NCI-H1694 (cell line): ENCODE measurements at regions not wholly inside any gene's neighbourhood (a gene's known extent, or its start where the extent isn't known, plus 50 kb on each side); places are given as distances from the start of the nearest gene placed in this dataset.
A peak's percentile ranks its signal among the peaks of the same experiment; 100 is the strongest.
"Not testable (repeated sequence)": the region's sequence is repeated elsewhere in the genome, so short reads cannot be mapped to it uniquely, and the experiment has no call there.

Experiments
- DNase-seq: peaks from one replicate; lab custom pipeline; 2025; lab: John Stamatoyannopoulos, UW

DNA sequence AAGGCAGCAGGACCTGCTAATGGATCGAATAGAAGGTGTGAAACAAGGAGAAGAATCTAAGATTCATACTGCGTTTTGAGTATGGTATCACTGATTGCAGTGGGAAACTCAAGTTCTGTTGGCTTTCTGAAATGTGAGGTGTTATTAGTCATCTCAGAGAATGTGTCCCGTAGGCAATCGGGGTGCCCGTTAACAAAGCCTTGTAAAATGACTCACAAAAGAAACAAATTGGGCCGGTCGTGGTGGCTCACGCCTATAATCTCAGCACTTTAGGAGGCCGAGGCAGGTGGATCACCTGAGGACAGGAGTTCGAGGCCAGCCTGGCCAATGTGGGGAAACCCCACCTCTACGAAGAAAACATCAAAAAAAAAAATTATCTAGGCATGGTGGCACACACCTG is 118.2 kb upstream of the C7orf33 start:
- DNase-seq, result no peak

DNA sequence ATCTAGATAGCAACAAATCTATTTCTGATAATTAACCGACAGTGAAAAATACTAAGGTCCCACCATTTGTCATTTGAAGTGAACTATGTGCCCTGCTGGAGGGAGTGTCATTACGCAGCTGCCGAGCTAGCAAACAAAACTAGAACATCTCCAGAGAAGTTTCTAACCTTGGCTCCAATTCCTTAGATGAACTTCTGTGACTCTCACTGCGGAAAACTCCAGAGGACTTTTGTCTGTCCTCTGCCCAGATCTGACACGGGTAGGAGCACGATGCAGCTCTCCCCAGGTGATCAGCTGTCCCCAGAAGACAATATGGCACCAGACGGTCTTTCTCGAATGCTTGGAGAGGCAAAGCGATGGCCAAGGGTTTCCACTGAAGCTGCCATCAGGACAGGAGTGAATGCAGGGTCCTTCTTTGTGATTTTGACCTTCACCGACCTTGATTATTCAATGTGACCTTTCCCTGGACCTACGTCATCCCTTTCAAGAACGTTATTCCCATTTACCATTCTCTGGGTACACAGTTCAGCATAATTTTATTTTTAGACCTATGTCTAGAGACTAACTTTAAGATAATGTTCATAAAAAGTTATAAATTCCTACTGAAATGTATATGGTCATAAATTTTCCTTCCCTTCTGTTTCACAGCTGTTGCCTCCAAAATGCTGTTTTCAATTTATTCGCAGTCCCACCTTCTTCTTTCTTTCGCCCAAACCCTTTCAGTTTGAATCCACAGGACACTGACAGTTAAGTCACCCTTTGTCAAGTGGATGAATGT is 116.7 kb upstream of the C7orf33 start:
- no peak for DNase-seq

DNA sequence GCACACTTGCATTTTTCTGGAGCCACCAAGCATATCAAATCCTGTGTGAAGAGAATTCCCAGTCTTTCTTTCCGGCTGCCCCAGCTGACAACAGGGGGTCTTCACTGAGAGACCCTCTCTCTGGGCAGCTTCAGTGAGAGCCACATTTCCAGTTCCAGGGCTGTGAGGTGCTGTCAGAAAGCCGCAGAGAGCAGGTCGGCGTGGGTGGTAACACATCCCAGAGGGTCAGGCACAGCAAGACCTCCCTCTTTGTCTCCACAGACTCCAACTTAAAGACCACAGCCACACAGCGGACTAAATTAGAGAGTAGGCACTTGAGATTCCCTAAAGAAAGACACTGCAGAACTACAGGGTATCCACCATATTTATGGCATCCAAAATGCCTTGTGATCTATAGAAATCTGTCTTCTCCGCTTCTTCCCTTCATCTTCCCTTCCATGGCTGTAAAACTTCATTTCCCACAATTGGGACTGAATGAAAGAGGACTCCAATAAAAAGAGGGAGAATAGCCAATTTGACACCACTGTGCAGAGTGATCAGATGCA is 116.0 kb upstream of the C7orf33 start:
- DNase-seq, result no peak

DNA sequence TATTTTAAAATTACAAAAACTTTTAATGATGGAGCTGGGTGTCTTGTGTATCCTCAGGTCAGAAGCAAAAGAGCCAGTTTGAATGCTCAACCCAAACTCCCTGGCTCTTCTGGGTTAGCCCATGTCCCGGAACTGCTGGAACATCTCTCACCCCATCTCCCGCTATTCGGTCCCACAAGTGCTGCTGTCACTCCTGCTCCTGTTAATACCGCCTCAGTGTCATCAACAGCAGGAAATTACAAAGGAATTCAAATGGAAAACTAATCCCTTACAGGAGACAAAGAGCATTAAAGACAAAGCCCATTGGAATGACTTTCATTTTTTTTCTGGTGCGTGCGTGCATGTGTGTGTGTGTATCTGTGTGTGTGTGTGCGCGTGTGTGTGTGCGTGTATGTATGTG is 112.0 kb upstream of the C7orf33 start:
- no peak for DNase-seq

DNA sequence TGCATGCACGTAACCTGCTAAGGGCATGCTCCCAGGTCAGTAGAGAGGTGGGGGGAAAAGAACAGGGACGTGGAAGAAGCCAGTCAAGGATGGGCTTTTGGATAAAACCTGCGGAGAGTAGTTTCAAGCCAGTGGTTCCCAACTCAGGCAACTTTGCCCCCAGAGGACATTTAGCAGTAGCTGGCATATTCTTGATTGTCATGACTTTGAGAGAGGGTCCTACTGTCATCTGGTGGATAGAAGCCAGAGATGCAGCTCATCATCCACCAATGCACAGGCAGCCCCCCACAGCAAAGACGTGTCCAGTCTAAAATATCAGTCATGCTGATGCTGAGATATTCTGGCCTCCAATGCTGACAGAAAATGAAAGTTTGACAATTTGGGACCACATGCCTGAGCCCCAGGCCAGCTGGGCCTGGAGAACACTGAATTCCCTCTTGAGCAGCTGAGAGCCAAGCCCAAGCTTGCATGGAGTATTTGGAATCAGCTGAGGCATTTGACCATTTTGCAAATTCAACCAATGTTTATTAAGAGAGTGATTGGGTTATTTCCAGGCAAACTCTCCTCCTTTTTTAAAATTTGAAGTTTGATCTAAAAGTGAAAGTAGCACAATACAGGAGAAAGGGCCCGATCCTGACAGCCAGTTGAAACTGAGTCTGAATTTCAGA is 110.0 kb upstream of the C7orf33 start:
- peak; percentile 23 for DNase-seq

DNA sequence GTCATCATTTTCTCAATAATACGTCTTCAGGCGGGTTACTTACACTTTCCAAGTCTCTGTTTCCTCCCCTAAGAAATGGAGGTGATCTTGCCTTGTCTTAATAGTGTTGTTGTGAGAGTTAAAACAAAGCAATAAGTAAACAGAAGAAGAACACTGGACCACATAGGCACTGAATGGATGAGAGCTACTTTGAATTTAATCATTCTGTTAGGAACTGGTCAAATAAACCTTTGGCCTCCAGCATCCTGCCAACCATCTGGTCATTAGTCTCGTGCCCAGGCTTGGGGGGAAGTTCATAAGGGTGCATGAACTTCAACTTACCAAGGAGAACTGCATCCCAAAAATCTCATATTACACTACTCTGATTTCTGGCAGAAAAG is 109.4 kb upstream of the C7orf33 start:
- no peak for DNase-seq

DNA sequence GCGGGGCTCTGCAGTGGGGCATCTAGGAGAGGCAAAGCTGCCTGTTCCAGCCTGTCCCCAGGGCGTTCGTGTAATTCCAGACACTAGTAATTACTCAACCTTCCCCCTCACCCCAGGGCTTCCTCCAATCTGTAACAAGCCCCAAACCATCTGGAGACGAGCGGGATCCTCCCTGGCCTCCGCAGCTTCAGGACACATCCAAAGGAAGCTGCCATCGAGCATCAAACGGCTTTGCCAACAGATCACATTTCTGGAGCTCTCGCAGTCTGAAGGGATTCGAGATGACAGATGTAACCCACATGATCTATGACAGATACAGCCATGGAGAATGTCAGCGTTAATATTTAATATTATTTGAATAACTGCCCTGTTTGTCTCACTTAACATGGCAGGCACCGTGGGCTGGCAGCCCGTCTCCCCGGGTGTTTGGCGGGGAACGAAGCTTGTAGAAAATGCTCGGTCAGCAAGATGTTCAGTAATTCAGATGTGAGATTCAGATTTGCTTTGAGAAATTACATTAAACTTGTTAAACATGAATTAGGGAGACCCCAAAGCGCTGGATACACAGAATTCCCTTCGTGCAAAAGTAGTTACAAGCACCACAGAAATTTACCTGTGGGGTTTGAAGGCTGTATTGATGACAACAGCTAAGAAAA is 108.5 kb upstream of the C7orf33 start:
- peak; percentile 64 for DNase-seq

DNA sequence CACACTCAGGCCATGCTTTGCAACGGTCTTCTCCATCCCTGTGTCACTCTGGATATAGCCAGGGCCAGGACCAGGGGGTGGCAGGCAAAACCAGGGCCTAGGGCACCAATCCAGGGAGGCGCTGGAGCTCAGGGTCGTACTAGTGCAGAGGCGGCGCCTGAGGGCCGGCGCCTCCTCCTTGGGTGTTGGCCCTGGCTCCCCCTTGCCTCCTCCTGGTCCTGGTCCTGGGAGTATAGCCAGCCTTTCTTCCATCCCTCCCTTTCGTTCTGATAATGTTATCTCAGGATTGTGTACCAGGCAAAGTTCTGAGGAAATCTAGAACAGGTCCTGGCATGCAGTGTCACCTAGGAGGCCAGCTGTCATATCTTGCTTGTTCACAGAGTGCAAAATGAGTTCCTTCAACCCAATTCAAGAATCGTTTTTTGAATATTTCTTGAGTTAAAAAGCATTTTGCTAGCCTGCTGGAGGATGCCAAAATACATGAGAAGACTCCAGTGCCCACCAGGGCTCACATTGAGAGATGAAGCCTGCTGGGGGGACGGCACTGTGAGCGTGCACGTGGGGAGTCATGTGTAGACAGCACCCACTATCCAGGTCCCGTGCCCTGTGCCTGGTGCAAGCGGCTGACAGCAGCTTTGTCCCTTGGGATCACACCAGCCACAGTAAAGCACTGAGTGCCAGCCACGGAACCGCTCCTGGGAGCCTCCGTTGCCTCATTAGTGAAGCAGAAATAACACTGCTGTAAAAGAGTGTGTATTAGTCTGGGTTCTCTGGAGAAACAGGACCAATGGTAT is 106.9 kb upstream of the C7orf33 start:
- no peak for DNase-seq

DNA sequence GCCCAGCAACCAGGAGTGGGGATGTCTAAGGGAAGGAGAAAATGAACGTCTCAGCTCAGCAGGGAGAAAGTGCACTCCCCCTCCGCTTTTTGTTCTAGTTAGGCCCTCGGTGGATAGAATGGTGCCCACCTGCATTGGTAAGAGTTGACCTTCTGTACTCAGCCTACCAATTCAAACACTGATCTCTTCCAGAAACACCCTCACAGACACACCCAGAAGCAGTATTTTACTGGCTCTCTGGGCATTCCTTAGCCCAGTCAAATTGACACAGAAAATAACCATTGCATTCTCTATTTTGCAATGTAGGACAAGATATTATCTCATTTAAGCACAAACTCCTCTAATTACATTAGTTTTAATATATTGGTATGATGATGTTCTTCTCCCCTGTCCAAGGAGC is 106.1 kb upstream of the C7orf33 start:
- DNase-seq, result no peak

DNA sequence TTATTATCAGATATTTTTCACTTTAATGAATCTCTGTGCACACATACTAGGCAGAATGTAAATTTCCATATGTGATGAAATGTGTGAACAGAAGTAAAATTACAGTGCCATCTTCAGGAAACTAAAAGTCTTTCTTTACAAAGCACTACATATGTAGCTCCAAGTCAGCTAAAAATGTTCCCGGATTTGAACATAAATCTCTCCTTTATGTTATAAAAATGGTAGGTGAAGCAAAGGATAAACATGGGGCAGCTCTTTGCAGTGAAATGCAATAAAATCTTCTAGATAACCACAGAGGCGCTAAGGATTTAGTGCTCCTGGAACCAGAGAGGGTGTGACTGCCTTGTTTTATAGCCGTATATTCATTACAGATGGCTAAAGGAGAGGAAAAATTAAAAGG is 104.9 kb upstream of the C7orf33 start:
- peak; percentile 27 for DNase-seq

DNA sequence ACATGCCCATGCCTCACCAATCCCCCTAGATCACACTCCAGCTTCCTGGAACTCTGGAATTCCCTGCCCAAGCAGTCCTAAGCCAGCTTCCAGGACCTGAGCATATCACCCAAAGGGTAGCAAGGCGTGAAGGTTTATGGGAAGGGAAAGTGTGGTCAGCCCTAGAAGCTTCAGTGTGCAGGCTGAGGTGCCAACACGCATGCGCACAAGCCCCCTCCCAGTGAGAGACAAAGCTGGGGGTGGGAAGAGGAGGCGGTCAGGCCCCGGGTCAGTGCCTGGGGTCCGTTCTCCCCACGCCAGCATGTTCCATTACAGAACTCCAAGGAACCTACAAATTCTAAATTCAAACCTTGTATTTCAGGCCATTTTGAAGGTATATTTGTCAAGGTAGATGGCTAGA is 103.6 kb upstream of the C7orf33 start:
- no peak for DNase-seq

DNA sequence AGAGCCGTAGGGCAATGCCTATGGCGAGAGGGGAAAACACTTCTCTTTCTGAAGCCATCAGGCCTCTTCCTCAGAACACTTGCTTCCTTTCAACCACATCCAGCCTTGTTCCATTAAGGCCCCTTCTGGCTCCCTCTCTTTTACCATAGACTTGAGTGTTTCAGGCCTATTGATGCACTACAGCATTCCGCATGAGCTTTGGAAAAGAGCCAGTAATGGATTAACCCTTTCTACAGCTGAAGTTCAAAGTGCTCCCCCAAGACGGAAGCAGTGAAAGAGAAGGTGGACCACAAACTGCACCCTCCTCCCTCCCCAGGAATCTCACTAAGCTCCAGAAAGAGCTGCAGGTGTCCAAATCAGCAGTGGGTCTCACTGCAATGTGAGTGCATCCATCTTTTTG is 102.7 kb upstream of the C7orf33 start:
- DNase-seq, result no peak

DNA sequence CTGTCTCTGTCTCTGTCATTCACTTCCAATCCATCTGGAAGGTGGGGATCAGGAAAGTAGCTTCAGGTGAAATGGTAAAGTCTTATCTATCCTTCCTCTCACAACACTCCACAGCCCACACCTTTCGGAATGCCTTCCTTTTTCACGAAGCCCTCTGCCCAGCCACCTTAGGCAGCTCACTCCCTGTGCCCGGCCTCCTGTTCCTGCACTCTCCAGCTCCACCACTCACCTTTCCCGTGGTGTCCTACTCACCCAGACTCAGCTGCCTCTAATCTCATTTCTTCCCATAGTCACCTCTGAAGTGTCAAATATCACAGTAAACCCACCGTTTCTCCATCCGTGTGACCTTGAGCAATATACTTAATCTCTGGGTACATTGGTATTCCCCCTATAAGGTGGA is 100.9 kb upstream of the C7orf33 start:
- DNase-seq, result no peak

DNA sequence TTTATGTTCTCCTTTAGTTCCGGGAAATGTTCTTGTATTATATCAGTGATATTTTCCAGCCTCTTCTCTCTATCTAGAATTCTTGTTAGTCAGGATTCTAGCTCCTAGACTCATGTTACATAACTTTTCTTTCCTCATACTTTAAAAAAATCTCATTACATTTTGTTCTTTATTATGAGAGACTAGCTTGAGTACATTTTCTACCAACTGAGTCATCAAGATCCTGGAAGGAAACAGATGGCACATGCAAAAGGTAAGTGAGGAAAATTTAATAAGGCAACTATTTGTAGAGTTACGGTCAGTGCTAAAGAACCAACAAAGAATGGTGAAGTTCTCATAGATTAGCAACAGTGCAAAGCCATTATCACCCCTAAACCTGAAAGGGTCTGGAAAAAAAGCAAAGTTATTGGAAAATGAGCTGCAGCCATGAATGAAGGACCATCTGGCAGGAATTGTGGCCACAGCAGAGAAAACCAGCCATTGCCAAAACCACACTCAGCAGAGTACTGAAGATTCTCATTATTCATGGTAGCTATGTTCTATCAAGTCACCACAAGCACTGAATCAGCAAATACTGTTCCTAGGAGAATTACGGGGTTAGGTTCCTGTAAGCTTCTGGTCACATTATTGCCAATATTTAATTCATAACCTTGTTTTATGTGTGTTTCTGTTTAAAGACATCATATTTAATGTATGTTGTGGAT is 98.3 kb upstream of the C7orf33 start:
- DNase-seq, result no peak

DNA sequence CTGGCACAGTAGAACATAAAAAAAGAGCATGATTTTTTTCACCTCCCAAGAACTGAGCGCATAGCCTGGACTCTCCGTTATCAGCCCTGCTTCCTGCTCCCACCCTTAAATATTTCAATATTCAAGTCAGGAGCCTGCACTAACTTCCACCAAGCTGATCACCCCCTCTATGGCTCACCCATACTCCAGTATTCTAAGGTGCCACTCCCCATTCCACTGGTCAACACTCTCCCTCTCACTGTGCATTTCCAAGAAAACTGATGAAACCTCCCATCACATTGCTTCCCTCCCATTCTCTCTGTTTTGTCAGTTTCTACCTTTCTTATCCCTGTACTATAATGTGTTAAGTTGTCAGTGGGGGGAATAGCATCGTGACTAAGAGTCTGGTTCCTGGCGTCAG is 95.0 kb upstream of the C7orf33 start:
- no peak for DNase-seq

DNA sequence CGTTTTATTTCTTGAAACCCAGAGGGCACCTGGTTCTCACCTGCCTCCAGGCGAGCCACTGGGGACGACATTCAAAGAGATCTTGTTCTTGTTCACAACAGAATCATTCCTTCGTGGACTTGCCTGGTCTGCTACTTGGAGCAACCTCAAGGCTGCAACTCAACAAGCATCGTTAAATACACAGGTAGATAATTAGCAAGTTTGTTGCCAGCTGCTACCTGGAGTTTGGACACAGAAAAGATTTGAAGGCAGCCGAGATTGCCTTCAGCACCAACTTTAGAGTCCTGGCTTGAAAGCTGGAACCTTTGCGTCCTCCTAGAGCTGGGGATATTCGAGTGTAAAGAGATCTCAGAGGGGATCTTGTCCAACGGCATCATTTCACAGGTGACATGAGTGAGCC is 89.6 kb upstream of the C7orf33 start:
- DNase-seq, result no peak

DNA sequence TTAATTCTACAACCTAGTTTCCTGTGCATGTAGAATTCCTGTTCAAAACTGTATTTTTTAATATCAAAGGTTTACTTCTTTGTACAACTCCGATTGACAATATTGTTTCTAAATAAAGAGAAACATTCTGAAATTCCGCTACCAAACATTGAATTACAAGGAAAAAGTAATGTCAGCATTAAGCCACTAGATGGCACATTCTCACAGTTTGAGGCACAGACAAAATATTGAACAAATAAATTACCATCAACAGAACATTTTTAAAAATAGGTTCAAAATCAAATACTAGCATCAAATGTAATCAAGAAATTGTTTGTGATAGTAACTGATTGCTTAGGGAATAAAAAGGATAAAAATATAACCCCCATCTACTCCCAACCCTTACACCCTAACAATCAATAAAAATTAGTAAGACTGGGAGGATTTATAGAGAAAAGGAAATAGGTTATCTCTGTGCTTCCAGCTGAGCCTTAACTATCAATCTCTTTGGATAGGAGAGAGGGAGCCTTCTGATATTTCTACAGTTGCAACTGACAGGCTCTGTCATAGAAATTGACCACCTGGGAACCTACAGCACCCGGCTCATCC is 86.6 kb upstream of the C7orf33 start:
- DNase-seq, result peak; percentile 52

DNA sequence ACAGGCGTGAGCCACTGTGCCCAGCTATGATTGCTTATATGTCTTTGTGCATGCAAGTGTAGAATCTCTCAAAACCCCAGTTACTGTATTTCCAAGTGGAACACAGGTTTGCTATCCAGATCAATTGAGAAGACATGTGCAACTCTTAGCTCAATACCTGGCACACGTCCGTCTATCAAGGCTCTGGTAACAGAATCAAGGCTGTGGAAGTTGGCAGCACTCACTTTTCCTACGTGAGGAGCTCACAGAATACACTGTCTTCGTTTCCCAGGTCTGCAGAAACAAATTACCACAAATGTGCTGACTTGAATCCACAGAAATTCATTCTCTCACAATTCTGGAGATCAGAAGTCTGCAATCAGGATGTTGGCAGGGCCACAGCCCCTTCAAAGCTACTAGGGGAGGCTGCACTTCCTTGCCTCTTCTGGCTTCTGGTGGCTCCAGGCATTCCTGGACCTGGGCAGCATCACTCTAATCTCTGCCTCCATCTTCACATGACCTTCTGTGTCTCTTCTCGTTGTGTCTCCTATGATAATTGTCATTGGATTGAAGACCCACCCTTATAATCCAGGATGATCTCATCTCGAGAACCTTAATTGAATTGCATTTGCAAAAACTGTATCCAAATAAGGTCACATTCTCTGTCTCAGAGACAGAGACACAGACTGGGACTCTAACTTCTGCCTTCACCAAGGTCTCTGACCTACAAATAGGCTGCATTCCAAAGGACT is 84.8 kb upstream of the C7orf33 start:
- no peak for DNase-seq

DNA sequence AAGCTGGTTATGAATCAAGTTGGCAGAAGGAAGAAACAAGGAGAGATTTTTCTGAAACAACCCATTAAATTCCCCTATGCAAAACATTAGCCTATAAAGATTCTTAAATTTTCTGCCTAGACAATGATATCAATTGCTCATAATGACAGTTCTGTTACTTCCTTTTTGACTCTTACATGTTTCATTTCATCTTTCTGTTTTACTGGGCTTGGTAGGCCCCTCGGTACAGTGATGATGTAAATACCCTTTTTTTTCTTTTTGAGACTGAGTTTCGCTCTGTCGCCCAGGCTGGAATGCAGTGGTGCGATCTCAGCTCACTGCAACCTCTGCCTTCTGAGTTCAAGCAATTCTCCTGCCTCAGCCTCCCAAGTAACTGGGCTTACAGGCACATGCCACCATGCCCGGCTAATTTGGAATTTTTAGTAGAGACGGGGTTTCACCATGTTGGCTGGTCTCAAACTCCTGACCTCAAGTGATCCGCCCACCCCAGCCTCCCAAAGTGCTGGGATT is 83.4 kb upstream of the C7orf33 start:
- DNase-seq, result not testable (repeated sequence)

DNA sequence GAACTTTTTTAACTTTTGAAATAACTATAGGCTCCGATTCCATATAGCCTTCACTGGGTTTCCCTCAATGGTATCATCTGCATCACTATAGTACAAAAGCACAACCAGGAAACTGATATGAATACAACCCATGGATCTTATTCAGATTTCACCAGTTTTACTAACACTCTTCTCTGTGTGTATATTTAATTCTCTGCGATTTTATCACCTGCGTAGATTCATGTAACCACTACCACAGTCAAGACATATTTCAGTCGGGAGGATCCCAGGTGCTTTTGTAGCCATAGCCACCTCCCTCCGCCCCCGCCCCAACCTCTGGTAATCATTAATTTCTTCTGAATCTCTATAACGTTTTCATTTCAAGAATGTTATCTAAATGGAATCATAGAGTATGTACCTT is 82.8 kb upstream of the C7orf33 start:
- DNase-seq, result no peak
